ENCODE measurements at regions not wholly inside any gene's neighbourhood (a gene's known extent, or its start where the extent isn't known, plus 50 kb on each side); places are given as distances from the start of the nearest gene placed in this dataset.

DNA sequence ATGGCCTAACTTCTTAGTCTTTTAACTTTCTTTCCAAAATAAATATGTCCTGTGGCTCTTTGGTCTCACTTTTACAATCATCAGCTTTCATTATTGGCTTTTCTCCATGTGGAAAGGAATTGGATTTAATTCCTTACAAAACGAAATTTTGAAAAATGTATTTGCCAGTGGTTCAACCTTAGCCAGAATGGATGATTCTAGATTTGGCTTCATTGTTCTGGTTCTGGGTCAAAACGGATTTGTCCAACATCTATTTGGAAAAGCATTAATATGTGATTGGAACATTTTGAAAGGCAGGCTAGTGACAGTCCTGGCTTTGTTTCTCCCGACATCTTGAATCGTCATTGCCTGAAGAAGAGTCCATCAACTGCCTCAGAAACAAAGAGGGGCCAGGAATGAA lies 59.2 kb downstream of the TENT5A start:
- TF ChIP-seq EZH2 (IDR thresholded peaks at IDR 0.05) (no peak), POLR2AphosphoS5 (IDR thresholded peaks at IDR 0.05; ENCODE audit: borderline replicate concordance, low read depth, low read length) (no peak), FOXP2 (optimal IDR thresholded peaks at IDR 0.05; ENCODE audit: control extremely low read depth, extremely low read length, insufficient read depth) (no peak)
